ENCODE measurements at regions not wholly inside any gene's neighbourhood (a gene's known extent, or its start where the extent isn't known, plus 50 kb on each side); places are given as distances from the start of the nearest gene placed in this dataset.

DNA sequence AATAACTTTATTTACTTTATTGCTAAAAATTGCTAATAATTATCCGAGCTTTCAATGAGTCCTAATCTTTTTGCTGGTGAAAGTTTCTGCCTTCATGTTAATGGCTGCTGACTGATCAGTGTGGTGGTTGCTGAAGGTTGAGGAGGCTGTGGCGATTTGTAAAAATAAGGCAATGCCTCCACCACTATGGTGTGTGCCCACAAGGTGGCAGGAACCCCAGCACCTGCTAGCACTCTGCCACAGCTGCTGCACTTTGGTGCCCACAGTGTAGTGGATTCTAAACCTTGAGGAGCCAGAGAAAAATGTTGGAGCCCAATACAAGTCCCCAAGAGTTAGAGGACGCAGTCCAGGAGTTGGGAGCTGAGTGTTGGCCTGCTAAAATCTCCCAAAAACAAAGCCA, 1237.1 kb downstream of the PCDH19 start:
- DNase-seq (ENCODE audit: low read depth in 2 of 3, low spot score in 2 of 3): no peak

DNA sequence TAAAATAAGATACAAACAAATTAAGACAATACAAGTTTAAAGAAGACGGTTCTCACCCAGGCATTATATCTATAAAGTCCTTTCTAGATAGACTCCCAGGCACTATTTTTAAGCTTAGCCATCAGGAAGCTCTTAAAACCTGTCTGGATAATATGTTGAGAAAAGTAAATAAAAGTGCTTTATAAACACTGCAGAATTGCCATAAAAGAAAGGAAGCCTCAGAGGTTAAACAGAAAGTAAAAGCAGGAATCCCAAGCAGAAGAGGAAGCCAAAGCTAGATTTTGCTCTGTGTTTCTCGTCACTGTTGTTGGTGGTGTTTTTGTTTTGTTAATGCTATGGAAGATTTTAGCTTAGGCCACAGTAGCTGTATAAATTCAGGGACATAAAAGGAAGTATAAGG, 1267.3 kb downstream of the PCDH19 start:
- no peak for DNase-seq (ENCODE audit: low read depth in 2 of 3, low spot score in 2 of 3)

DNA sequence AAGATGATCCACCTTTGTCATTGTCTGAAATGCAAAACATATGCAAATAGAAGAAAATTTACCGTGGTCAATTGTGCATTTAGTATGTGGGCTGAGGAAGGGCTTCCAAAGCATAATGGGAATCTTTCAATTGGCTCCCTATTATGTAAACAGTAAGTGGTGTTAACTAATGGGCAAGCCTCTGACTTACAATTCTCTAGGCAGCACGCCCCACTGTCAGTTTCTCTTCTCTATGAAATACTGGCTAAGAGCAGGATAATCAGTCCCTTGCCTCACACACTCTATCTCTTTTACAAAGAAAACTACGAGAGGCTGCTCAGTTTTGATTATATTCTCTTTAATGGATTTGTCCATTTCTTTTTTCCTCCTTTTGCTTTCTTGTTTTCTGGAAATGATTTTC, 1272.6 kb downstream of the PCDH19 start:
- DNase-seq (ENCODE audit: low read depth in 2 of 3, low spot score in 2 of 3): no peak

DNA sequence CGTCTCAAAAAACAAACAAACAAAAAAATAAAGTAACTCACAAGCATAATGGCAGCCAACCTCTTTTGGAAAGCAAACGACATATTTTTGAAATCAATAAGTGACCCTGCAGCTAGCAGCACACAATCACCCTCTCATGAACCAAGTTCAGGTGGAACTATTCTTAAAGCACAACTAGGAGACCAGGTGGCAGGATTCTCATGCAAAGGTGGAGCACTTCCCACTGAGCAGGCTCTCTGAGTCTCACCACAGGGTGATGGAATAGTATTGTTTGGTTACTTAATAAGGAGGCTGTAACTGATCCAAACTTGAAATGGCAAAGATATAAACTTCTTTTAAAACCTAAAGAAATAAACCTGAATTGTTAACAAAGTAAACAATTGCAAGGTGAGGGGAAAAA, 1293.1 kb downstream of the PCDH19 start:
- no peak for DNase-seq (ENCODE audit: low read depth in 2 of 3, low spot score in 2 of 3)

DNA sequence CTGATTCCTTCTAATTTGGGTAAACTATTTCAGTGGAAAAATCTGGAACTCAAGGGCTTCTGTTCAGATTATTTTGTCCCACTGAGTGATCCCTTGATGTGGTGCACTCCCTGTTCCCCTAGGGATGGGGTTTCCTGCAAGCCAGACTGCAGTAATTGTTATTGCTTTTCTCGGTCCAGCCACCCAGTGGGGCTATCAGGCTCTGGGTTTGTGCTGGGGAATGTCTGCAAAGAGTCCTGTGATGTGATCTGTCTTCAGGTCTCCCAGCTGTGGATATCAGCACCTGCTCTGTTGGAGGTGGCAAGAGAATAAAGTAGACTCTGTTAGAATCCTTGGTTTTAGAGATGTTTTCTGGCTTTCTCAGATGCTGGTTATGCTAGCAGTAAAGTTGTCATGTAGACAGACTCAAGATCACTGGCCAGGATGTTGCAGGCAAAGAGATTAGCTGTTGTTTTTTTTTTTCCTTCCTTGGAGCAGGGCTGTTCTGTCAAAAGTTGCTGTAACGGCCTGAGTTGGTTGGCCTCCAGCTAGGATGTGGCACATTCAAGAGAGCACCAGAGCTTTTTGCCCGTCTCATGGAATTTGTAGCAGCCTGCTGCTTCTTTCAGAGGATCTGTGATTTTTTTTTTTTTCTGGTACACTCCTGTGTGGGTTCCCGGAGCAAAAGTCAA, 1314.0 kb downstream of the PCDH19 start:
- DNase-seq (ENCODE audit: low read depth in 2 of 3, low spot score in 2 of 3): no peak

DNA sequence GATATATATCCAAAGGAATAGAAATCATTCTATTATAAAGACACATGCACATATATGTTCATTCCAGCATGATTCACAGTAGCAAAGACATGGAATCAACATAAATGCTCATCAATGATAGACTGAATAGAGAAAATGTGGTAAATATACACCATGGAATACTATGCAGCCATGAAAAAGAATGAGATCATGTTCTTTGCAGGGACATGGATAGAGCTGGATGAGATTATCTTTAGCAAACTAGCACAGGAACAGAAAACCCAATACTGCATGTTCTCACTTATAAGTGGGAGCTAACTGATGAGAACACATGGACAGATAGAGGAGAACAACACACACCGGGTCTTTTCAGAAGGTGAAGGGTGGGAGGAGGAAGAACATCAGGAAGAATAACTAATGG, 1318.6 kb downstream of the PCDH19 start:
- DNase-seq (ENCODE audit: low read depth in 2 of 3, low spot score in 2 of 3): no peak

DNA sequence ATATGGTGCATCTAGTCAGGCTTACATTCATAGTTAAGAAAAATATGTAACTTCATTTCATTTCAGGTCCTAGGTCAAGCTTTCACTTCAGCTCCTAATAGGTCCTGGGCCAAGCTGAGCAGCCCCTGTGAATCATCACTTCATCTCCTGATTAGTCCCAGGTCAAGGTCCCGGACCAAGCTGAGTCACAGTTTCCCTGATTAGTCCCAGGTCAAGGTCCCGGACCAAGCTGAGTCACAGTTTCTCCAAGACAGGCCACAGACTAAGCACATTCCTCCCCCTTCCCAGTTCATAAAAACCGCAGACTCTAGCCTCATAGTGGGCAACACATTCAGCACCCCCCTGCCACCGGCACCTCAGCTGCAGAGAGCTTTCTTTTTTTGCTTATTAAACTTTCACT, 1331.8 kb downstream of the PCDH19 start:
- no peak for DNase-seq (ENCODE audit: low read depth in 2 of 3, low spot score in 2 of 3)

DNA sequence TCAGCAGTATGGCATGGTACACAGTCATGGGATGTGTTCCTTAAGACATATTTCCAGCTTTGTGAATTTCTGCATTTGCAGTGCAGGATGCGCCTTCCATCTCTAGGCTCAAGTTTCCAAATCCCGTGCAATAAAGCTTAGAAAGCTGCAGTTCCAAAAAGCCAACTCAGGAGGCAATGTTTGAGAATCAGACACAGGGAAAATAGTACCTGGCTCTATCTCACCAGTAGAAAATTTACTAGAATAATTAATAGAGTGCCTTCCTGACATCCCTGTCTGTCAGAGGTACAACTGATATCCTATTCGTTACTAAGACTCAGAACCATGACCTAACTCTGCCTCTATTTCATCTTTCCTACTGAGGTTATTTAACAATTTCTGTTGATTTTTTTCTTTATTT, 1333.0 kb downstream of the PCDH19 start:
- DNase-seq (ENCODE audit: low read depth in 2 of 3, low spot score in 2 of 3): no peak

DNA sequence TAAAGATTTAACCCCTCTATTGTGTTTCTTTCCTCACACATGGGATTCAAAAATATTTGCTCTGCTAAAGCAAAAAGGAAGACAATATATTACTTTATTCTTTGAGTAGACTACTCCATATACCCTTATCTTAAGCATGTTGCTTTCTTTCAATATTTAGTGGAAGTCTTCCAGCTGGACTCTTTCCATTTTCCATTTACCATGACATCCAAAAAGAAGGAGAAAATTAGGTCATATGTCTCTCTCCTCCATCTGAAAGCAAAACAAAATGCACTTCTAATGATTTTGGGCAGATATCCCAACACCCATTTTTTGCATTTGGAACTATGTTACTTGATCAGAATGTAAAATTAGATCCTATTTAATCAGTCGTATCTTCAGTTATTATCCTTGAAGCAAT, 1336.5 kb downstream of the PCDH19 start:
- DNase-seq (ENCODE audit: low read depth in 2 of 3, low spot score in 2 of 3): no peak

DNA sequence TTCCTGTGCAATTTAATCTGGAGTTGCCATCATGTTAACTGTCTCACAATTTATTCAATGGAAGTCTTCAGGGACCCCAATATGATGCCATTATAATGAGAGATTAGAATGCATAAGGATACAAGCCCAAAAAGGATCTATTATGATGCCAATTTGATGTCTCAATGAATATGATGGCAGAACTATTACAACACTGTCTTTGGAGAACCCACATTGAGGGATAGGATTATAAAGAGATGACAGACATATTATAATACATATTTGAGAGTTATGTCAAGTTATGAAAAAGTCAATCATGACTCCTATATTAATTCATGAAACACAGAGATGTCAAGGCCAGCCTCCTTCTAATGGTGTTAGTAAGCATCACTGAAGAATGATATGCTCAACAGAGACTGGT, 1358.4 kb downstream of the PCDH19 start:
- DNase-seq (ENCODE audit: low read depth in 2 of 3, low spot score in 2 of 3): no peak

DNA sequence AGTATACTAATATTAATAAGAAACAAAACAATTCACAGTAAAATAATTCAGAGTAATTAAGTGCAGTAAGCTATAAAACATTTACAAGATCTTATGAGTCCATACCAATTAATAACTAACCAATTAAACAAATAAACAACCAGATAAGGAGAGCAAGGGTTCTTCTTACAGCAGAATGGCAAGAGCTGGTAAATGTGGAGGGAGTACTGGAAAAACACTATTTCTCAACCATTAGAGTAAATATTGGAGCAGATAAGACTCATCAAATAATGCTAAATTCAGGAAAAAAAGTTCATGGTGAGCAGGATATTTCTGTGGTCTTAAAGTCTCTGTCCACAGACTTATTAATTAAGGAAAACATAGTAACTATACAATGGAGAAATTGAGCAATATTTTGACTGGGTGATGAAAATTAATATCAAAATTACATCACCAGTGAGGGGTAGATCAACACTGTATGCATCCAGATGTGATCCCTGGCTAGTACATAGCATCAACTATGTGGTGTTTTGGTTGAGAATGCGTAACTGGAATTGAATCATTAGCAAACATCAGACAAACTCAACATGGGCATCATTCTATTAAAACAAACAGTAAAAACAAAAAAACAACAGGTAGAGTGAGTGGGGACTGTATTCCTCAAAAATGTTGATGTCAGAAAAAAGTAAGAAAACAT, 1376.7 kb downstream of the PCDH19 start:
- DNase-seq (ENCODE audit: low read depth in 2 of 3, low spot score in 2 of 3): no peak

DNA sequence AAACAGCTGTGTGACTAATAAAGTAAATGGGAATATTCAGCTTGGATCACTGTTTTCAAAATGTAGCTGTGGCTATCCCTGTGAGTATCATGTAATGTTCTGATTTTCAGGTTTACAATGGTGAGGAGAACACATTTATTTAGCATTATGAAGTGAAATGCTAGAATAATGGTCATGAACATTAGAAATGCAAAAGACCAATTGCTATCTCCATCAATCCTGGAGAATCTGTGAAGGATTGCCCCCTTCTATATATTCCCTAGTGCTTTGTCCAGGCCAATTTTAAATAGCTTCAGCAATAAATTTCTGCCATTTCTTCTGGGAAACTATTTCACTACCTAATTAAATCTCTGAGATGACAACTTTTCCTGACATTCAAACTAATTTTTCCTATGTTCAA, 1399.1 kb downstream of the PCDH19 start:
- DNase-seq (ENCODE audit: low read depth in 2 of 3, low spot score in 2 of 3): no peak

DNA sequence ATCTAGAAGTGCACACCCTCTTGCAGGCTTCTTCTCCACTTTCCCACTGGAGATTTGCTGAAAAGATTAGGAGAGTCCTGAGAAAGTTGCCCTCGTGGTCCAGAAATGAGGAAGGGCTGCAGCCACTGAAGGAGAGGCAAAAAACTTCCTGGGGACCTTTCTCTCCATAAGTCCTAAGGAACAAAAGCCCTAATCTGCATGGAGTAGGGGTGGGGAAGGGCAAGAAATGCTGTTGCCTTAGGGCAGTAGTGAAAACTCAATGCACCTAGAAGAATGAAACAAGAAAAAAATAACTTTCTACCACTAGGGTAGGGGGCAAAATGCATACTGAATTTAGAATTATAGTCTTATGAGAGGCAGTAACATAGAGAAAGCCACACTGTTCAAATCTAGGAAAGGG, 1408.8 kb downstream of the PCDH19 start:
- no peak for DNase-seq (ENCODE audit: low read depth in 2 of 3, low spot score in 2 of 3)

DNA sequence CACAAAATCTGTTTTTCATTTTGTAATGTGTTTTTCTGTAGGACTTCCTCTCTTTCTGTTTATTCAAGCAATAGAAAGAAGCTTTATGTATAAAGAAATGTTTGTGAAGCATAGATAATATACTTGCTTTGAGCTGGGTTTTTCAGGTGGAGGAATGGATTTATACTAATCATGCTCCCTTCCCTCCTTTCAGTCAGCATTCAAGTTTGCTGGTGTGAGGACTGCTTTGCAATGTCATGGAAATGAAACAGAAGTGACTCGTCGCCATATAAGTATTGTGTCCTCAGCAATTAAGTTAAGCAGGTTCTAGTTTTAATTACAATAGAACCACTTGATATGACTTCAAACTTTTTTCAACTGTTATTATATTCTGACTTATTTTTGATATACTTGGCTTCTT, 1447.1 kb downstream of the PCDH19 start:
- DNase-seq (ENCODE audit: low read depth in 2 of 3, low spot score in 2 of 3): no peak

DNA sequence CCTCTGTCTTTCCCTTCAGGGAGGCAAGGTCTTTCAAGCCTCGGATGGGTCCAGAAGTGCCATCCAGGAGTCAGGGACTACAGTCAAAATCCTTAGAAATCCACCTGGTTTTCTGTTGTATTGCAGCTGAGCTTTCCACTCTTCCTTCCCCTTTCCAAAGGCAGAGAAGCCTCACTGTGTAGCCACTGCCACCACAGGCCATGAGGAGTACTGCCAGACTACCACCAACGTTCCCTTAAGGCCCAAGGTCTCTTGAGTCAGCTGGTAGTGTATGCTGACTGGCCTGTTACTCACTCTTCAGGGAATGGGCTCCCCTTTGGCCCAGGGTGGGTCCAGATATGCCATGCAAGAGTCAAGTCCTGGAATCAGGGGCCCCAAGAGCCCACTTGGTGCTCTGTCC, 1454.1 kb downstream of the PCDH19 start:
- DNase-seq (ENCODE audit: low read depth in 2 of 3, low spot score in 2 of 3): no peak

DNA sequence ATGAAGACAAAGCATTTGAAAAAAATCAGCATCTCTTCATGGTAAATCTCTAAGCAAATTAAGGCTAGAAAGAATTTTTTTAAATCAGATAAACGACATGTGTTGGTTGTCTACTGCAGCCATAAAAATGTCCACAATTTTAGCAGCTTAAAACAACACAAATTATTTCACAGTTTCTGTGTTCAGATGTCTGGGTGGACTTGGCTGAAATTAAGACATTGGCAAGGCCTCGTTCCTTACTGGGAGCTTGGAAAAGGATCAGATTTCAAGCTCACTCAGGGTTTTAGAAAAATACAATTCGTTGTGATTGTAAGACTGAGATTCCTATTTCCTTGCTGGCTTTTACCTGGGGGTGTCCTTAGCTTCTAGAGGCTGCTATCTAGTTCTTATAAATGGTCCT, 1470.6 kb downstream of the PCDH19 start:
- DNase-seq (ENCODE audit: low read depth in 2 of 3, low spot score in 2 of 3): no peak

DNA sequence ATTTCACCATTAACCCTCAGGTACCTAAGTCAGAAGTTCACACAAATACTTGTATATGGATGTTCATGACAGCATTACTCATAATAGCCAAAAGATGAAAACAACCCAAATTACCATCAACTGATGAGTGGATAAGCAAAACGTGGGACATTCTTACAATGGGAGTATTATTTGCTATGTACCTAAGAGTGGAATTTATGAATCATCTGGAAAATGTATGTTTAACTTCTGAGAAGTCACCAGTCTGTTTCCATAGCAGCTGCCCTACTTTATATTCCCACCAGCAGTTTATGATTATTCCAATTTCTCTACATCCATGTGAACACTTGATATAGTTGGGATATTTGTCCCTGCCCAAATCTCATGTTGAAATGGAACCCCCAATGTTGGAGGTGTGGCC, 1478.9 kb downstream of the PCDH19 start:
- DNase-seq (ENCODE audit: low read depth in 2 of 3, low spot score in 2 of 3): no peak

DNA sequence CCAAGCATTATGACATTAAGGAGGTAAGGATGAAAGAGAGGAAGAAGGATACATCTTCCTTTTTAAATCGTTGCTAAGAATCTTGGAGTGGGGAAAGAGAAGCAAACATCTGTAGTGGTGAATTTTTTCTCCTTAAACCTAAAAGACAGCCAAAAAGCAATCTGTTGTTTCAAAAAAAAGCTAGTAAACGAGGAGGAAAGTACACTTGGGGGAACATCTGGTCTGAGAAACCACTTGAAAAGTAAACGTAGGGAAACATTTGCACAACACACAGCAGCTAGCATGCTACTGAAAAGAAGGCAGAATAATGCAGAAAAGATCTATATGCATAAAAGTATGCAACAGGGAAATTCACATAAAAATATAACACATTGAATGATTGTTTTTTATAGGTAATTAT, 1485.6 kb downstream of the PCDH19 start:
- no peak for DNase-seq (ENCODE audit: low read depth in 2 of 3, low spot score in 2 of 3)

DNA sequence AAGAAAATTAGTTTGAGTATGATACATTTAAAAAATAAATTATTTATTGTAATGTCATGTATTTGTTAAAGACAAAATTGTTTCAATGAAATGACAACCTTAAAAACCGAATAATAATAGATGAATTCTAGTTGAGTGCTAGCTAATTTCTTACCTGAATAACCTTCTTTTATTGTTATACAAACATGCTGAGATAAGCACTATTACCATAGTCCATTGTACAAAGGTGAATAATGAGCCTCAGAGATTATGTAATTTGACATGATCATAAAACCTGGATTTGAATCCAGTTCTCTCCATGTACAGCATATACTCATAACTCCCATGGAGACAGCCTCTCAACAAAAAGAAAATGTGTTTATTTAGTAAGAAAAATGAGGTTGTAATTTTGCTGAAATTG, 1512.9 kb downstream of the PCDH19 start:
- no peak for DNase-seq (ENCODE audit: low read depth in 2 of 3, low spot score in 2 of 3)

DNA sequence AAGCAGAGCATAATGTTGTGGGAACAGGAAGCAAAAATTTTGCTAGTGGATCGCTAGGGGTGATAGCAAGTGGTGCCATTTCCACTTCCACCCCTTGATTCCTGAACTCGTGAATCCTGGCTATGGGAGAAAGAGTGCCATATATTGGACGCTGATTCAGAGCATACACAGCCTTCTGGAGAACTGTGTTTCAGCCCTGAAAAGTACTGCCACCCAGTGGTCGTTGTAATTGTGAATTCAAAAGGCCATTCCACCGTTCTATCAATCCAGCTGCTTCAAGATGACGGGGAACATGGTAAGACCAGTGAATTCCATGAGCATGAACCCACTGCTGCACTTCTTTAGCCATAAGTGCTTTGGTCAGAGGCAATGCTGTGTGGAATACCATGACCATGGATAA, 1559.4 kb downstream of the PCDH19 start:
- DNase-seq (ENCODE audit: low read depth in 2 of 3, low spot score in 2 of 3): peak in 2 of 3 donors; percentile 0 to 8
